AG09309 (cell line): ENCODE measurements at regions not wholly inside any gene's neighbourhood (a gene's known extent, or its start where the extent isn't known, plus 50 kb on each side); places are given as distances from the start of the nearest gene placed in this dataset.
"Not testable (repeated sequence)": the region's sequence is repeated elsewhere in the genome, so short reads cannot be mapped to it uniquely, and the experiment has no call there.

Experiments used
- DNase-seq: peaks from one replicate; pipeline ENCODE4 v3.0.0-alpha.2; 2010; ENCODE audit warnings: low read depth
- H3K4me3 ChIP-seq: 2 replicates; pipeline ENCODE4 v1.5.1; 2011; ENCODE audit warnings: mild to moderate bottlenecking, low read depth, low read length, moderate library complexity; ENCODE audit not compliant: control insufficient read depth
- CTCF ChIP-seq: IDR thresholded peaks from 2 replicates; pipeline ENCODE4 v1.5.1; 2011; ENCODE audit warnings: mild to moderate bottlenecking, low read depth, low read length, inconsistent platforms; ENCODE audit not compliant: insufficient read depth, control insufficient read depth; ENCODE audit errors: missing control alignments

- TF ChIP-seq CTCF = no peak
- peak; percentile 25 for DNase-seq
Observed at GRCh38 chr3:104349836-104350235, 1016.9 kb upstream of the ALCAM start.

GRCh38 chr3:104353951-104354350, 1012.8 kb upstream of the ALCAM start:
- TF ChIP-seq CTCF = no peak
- no peak for DNase-seq
- no peak overlapping the region for H3K4me3 ChIP-seq

More at GRCh38 chr3:104349836-104350235, 1016.9 kb upstream of the ALCAM start:
- no peak overlapping the region for H3K4me3 ChIP-seq

- peak; percentile 82 for DNase-seq
- H3K4me3 ChIP-seq = no peak overlapping the region
- no peak for TF ChIP-seq CTCF
Observed at GRCh38 chr3:104359546-104359945, 1007.2 kb upstream of the ALCAM start.

- TF ChIP-seq CTCF = no peak
- no peak overlapping the region; the same call in 1 of the 2 replicates for H3K4me3 ChIP-seq
- DNase-seq = no peak
Observed at GRCh38 chr3:104360038-104360437, 1006.7 kb upstream of the ALCAM start.

- H3K4me3 ChIP-seq, DNase-seq: not testable (repeated sequence)
Observed at GRCh38 chr3:104361748-104362147, 1005.0 kb upstream of the ALCAM start.

GRCh38 chr3:104362319-104362718, 1004.4 kb upstream of the ALCAM start:
- H3K4me3 ChIP-seq = no peak overlapping the region
- DNase-seq = no peak
- no peak for TF ChIP-seq CTCF

GRCh38 chr3:104367000-104367399, 999.7 kb upstream of the ALCAM start:
- H3K4me3 ChIP-seq = no peak overlapping the region
- no peak for TF ChIP-seq CTCF
- no peak for DNase-seq
